Fibroblast of upper back skin (primary cell): ENCODE measurements at regions not wholly inside any gene's neighbourhood (a gene's known extent, or its start where the extent isn't known, plus 50 kb on each side); places are given as distances from the start of the nearest gene placed in this dataset.

ENCODE experiments used
- DNase-seq: peaks from one replicate; pipeline ENCODE4 v3.0.0-alpha.2; 2013

- no peak for DNase-seq
Measured at GRCh38 chr3:117264204-117264994, 554.8 kb downstream of the TUSC7 start.

GRCh38 chr3:117266806-117267205 is 557.2 kb downstream of the TUSC7 start:
- DNase-seq, result no peak

- no peak for DNase-seq
Measured at GRCh38 chr3:117268318-117268717, 558.7 kb downstream of the TUSC7 start.

GRCh38 chr3:117272274-117272673 is 562.7 kb downstream of the TUSC7 start:
- DNase-seq, result no peak

- DNase-seq, result no peak
Measured at GRCh38 chr3:117272876-117273523, 563.4 kb downstream of the TUSC7 start.

GRCh38 chr3:117277816-117278215 is 568.2 kb downstream of the TUSC7 start:
- DNase-seq, result no peak

- DNase-seq, result peak; percentile 12
Measured at GRCh38 chr3:117278424-117279190, 569.0 kb downstream of the TUSC7 start.

GRCh38 chr3:117281371-117281770 is 571.8 kb downstream of the TUSC7 start:
- DNase-seq, result peak; percentile 37

- no peak for DNase-seq
Measured at GRCh38 chr3:117282566-117282965, 573.0 kb downstream of the TUSC7 start.

- DNase-seq, result no peak
Measured at GRCh38 chr3:117285737-117286136, 576.2 kb downstream of the TUSC7 start.

- DNase-seq, result no peak
Measured at GRCh38 chr3:117286488-117286887, 576.9 kb downstream of the TUSC7 start.

GRCh38 chr3:117287602-117288001 is 578.0 kb downstream of the TUSC7 start:
- DNase-seq, result no peak

GRCh38 chr3:117291476-117291875 is 581.9 kb downstream of the TUSC7 start:
- no peak for DNase-seq

GRCh38 chr3:117297065-117297464 is 587.5 kb downstream of the TUSC7 start:
- DNase-seq, result no peak

GRCh38 chr3:117297541-117297940 is 588.0 kb downstream of the TUSC7 start:
- no peak for DNase-seq

- no peak for DNase-seq
Measured at GRCh38 chr3:117298273-117298672, 588.7 kb downstream of the TUSC7 start.

GRCh38 chr3:117302428-117302827 is 592.8 kb downstream of the TUSC7 start:
- no peak for DNase-seq

GRCh38 chr3:117303443-117303842 is 593.9 kb downstream of the TUSC7 start:
- peak; percentile 2 for DNase-seq

- DNase-seq, result no peak
Measured at GRCh38 chr3:117304681-117305080, 595.1 kb downstream of the TUSC7 start.

- DNase-seq, result no peak
Measured at GRCh38 chr3:117305681-117306080, 596.1 kb downstream of the TUSC7 start.

GRCh38 chr3:117306299-117306698 is 596.7 kb downstream of the TUSC7 start:
- DNase-seq, result no peak

GRCh38 chr3:117308353-117308752 is 598.8 kb downstream of the TUSC7 start:
- DNase-seq, result no peak

GRCh38 chr3:117308756-117309155 is 599.2 kb downstream of the TUSC7 start:
- DNase-seq, result no peak

- DNase-seq, result no peak
Measured at GRCh38 chr3:117310536-117310935, 601.0 kb downstream of the TUSC7 start.
